NCI-H69 (cell line): ENCODE measurements at regions not wholly inside any gene's neighbourhood (a gene's known extent, or its start where the extent isn't known, plus 50 kb on each side); places are given as distances from the start of the nearest gene placed in this dataset.

Experiments used
- DNase-seq: peaks from one replicate; lab custom pipeline; 2025; lab: John Stamatoyannopoulos, UW

DNA sequence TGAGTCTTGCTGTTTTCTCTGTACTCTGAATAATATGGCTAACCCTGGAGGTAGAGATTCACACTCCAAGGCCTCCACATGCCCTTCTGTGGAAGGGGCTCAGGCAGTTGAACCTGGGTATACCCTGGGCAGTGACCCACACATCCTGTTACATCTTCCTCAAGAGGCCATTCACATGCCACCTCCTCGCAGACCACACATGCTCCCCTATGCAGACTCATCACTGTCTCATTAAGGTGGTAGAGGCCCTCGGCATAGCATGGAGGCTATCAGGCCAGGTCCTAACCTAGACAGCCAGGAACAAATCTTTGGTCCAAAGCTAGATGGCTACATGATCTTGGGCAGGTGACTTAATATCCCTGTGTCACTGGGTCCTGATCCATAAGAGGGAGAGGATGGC, 363.9 kb upstream of the ZNF507 start:
- no peak for DNase-seq

DNA sequence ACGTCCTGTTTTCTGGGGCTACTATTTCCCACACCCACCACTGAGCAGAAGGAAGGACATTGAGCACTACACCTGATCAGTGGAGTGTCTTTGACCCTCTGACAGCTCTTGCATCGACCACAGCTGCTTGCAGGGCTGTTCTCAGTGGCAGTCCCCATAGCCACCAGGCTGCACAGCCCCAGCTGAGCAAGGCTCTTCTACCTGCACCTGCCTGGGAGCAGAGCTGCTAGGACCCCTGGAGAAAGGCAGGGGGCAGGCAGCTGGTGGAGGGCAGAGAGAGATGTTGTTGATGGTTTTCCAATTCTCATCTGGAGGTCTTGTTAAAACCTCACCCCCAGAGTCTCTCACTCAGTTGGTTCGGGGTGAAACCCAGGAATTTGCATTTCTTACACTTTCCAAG, 361.8 kb upstream of the ZNF507 start:
- no peak for DNase-seq

DNA sequence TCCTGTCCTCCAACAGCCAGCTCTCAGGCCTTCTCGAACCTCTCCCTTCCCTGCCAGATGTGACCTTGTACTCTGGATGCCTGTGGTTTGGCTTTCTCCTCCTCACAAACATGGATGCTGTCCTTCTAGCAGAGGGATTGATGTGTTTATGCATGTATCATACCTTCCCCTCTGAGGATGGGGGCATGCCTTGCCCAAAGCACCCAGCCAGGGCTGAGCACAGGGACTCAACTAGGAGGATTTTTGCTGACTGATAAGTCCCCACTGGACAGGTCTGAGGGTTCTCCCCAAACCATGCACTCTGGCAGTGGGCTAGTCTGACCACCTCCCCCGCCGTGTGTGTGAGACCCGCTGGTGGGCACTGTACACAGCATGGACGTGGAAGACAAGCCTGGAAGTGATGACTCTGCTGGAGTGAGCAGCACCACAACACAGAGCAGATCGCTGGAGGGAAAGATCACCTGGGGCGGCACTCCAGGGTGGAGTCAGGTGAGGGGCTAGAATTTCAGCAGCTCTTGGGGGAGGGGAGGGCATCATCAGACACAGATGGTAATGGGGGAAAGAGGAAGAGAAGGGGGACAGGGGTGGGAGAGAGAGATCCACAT, 360.3 kb upstream of the ZNF507 start:
- no peak for DNase-seq

DNA sequence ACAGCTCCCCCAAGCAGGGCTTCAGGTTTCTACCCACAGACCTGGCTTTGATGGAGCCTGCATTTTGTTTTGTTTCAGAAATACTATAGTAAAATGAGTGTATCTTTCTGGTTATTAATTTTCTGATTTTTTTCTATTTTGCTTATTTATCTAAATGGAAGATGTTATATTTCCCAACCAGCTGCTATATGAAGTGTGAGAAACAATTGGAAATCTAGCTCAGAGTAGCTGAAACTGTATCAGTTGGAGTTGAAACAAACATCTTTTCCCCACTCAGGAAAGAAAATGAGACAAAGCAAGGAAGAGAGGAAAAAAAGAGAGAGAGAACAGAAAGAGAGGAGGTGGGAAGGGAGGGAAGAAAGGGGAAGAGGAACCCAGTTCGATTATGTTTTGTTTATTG, 358.5 kb upstream of the ZNF507 start:
- no peak for DNase-seq

DNA sequence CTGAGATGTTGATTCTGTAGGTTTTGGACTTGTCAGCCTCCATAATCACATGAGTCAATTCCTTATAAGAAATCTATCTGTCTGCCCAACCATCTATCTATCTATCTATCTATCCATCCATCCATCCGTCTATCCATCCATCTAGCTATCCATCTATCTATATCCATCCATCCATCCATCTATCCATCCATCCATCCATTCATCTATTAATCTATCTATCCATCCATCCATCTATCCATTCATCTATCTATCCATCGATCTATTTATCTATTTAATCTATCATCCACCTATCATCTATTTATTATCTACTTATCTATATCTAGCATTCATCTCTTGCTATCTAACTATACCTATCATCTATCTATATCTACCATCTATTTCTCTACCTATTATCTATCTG, 357.2 kb upstream of the ZNF507 start:
- no peak for DNase-seq

DNA sequence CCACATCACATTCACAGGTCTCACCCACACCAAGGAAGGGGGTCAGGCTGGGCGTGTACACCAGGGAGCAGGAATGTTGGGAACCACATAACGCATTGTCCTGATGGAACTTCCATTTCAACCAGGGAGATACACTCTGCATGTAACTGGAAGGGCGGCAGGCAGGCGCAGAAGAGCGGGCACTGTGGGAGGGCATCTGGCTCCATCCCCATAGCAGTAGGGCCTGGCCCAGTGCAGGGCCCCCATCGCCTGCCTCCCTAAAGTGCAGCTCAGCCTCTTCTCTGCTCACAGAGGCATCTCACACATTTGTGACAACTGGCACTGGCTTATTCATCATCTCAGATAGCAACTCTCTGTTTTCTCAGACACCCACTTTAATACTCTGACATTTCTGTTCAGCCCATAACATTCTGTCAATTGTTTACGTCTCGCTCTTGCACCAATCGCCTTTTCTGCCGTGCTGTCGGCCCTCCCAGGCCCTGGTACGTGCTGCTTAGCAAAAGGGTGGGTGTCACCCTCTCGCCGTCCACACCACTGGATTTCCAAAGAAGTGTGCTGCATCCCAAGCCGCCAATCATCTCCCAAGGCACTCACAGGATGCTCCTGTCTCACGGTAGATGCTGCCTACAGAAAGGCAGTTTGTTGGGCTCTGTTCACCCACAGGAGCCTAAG, 353.3 kb upstream of the ZNF507 start:
- no peak for DNase-seq

DNA sequence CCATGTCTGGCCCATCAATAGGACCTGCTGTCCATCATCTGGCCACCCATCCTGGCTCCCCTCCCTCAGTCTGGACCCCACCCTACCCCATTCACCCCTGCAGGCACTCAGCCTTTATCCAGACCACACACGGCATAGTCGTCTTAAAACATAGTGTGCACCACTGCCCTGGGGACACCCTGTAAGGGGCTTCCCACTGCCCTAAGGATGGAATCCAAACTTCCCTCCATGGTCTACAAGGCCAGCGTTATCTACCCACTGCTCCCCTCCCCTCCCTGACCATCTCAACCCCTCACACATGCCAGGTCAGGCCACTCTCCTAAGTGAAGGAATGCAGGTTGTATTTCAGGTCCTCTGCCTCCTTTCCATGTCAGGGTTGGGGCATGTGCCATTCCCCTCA, 352.7 kb upstream of the ZNF507 start:
- no peak for DNase-seq

DNA sequence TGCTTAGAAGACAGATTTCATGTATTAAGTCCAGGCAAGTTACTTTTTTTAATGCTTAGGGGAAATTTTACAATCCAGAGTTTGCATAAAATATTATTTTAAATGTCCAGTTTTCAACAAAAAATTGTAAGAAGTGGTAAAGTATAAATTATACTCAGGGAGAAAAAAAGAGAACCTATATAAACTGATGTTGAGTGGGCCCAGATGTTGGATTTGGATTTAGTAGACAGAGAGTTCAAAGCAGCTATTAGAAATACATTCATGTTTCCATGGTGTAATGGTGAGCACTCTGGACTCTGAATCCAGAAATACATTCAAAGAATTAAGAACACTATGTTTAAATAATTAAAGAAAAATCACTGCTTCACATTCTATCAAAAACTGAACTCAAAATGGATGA, 349.9 kb upstream of the ZNF507 start:
- no peak for DNase-seq

DNA sequence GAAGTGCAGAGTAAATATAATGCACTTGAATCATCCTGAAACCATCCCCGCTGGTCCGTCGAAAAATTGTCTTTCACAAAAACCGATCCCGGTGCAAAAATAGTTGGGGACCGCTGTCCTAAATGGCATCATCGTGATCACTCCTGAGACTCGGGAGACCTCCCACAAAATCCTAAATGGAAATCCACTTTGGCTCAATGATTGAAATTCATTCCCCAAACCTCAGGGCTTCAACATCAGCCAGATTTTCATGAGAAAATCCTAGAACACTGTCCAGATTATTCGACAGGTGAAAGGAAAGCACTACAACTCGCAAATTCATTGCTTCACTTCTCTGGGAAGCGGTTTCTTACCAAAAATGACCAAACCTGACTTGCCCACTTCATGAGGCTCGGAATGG, 335.3 kb upstream of the ZNF507 start:
- no peak for DNase-seq

DNA sequence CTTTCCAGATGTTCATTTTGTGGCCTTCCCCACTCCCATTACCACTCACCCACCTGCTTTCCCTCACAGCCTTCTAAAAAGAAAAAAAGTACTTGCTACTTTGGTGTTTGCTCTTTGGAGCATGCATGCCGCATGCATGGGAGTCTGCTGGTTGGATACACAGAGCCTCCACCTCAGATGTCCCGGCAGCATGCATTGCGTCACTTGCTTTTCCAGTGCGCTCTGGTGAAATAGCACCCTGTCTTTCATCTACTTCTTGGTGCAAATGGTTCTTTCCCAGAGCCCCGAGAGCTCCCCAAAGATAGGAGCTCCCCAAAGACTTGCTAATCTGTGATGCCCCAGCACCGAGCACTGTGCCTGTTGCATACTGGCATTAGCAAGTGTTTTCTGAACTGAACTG, 333.2 kb upstream of the ZNF507 start:
- no peak for DNase-seq

DNA sequence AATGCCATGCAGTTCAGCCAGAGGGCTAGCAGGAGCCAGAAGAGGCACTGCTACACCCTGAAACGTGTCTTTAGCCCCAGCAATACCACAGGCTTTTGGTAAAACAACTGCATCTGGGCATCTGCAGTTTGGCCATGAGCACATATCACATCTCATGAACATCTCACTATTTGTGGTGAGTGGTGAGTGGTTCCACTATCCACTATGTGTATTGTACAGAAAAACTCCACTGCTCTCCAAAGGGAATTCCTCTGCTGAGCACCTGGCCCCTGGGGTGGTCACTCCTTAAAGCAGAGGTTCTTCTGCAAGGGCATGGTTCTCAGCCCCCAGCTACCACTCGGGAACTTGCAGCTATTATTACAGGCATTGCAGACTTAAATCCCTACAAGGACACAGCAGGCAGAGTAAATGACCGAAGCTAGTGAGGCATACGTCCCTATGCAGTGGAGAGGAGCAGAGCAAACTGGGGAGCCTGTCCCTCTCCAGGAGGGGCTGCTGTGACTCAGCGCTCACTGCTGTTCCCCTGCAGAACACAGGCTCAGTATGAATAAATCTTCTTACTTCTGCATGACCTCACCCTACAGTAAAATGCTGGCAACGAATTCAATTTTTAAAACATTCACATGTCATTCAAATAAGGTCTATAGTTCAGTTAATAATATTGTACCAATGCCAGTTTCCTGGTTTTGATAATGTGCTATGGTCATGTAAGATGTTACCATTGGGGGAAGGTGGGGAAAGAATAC, 332.4 kb upstream of the ZNF507 start:
- no peak for DNase-seq

DNA sequence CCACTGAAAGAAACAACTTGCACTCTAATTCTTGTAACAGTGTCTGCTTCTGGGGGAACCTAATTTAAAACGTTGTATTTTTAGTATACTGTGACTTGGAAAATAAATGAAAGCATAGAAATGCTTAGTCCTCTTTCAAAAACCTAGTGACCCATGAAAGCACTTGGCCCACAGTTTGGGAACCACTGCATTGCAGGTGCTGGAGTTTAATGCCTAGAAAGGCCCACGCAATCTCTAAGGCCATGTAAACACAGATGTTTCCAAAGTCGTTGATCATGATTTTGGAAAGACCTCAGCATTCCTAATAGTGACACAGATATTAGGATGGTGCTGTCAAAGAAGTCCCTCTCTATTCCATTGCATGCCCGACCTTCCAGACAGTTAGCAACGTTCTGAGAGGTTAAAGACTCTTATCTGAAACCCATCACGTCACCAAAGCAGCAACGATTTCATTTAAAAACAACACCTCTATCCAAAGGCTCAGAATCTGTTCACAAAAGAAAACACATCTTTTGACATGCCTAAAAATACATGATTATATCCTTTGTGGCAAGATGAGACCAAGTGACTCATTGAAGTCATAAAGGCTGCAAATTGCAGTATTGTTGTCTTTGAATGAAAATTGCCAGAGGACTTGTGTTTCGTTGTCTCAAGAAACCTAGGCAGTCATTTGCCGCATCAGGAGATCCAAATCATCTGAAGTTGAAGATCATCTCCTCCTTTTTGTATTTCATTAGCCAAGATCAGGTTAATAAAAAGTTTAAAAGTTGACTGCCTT, 328.0 kb upstream of the ZNF507 start:
- no peak for DNase-seq

DNA sequence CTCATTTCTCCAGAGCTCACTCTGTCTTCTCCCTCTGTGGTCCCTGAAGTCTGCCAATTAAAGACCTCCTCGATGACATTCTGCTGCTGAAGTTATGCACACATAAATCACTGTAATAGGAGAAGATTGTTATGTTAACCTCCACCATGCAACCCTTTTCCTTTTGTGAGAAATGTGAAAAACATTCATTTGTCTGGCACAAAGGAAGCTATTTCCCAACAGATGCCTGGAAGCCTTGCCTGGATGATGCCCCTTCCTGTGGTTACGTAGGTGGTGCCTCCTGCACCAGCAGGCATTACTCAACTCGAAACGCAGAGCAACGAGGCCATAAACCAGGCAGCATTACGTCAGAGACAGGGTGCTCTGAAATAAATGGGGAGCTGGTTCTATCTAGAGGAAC, 327.4 kb upstream of the ZNF507 start:
- DNase-seq = no peak

DNA sequence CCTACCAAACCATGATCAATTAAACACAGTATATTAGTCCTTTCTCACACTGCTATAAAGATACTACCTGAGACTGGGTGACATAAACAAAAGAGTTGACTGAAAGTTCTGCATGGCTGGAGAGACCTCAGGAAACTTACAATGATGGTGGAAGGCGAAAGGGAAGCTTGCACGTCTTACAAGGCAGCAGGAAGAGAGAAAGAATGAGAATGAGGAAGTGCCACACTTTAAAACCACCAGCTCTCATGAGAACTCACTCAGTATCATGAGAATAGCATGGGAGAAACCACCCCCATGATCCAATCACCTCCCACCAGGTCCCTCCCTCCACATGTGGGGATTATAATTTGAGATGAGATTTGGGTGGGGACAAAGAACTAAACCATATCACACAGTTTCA, 324.9 kb upstream of the ZNF507 start:
- DNase-seq = no peak

DNA sequence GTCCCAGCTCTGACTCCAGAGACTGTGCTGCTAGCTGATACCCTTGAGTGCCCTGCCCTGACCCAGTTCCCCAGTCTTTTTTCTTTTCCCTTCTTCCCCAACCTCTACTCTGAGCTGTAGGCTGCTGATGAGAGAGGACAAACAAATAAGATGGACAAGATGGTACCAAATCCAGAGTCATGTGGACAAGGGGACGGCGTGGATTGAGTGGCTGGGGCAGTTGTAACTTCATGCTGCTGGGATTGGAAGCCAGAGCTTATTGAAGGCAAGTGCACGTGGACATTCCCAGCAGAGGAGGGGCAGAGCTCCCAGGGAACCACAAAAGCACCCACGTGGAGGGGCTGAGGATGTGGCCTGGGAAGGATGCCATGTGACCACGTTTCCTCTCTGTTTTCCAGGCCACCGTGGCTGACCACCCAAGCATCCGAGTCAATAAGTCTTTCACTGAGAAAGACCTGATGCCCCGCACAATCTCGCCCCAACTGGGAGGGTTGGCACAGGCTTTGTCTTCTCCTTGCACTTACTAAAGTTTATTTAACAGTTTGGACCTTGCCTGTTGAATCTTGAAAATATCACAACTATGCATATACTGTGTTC, 323.3 kb upstream of the ZNF507 start:
- DNase-seq = no peak

DNA sequence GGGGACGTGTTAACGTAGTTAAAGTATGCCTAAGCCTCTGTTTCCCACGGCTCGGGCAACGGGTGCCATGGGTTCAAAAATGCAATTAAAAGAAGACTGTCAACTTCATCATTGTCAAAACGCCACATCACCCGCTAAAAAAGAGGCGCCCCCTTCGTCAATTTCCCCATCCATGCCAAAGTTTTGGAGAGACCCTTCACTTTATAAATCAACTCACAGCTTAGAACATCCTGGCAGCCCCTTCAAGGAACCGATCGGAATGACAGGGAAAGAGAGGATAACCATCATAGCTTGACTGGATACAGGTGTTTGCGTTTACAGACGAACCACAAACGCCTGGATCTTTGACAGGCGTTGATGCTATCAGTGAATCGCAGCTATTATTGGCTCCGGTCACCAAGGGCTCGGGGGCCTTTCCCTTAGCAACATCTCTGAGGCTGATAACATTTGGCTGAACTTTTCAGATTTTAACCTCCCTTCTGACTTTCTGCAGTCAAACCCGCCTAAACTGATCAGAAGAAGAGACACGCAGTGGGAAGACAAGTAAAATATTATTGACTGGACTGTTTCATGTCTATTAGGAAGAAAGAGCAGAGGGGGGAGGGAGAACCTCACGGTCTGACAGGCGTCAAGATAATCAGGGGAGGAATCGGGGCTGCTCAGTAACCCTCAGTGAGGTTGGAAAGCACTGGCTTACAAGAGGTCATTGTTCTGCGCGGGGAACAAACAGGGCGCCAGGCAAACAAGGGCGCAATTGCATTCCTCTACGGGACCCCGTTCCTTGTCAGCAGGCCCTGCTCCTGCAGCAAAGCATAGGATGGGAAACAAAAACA, 322.5 kb upstream of the ZNF507 start:
- DNase-seq = no peak

DNA sequence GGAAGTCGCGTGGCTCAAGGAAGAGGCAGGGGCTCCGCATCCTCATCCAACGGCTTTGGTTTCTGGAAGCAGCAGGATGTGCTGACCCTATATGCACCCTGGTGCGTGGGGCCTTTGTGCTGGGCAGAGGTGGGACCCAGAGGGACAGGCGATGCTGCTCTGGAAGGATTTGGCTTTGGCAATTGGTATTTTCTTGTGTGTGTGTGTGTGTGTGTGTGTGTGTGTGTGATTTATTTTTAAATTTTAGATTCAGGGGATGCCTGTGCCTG, 321.9 kb upstream of the ZNF507 start:
- DNase-seq = no peak

DNA sequence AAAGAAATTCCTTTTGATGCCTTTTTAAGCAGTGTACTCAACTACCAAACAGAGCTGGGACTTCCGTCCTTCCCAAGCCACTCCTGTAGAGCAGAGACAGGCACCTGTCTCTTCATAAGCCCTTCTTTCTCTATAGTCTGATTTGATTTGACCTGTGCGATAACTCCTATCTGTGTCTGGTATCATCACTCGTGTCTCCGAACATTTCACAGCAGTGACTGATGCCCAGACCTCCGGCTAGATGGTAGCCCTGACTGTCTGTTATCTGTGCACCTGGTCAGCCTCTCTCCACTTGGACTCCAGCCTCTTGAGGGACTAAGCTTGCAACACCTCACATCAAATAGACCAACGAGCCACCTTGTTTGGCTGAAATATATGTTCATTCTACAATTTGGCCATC, 316.2 kb upstream of the ZNF507 start:
- no peak for DNase-seq

DNA sequence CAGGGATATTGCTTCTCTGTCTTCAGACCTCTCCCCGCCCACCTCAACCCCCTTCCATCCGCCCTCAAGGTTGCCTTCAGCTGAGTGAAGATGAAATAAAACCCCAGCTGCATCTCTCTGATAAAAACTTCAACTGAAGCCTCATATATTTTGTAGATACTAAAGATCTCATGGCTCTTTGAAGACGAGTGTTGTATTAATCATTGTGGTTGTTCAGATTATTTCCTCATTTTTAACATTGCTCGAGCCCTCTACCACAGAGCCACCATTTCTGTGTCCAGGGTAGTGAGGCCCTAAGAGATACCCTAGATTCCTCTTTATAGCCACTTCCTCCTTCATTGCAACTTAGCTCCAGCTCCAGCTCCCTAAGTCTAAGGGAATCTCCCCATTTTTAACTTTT, 312.8 kb upstream of the ZNF507 start:
- no peak for DNase-seq

DNA sequence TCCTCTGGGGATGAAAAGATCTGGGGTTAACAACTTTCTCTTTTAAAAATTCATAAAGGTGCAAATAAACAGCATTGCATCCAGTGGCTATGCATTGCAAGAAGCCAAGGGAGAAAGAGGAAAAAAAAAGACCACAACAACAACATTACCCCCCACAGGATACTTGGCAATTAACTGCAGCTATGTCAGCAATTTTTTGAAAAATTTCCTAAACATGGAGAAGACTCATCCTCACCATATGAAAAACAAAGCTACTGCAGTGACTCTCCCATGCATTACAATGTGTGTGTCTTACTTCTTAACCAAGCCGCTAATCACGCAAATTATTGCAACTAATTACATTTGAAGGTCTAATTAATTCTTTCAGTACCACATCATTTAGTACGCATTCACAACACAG, 309.8 kb upstream of the ZNF507 start:
- DNase-seq = no peak

DNA sequence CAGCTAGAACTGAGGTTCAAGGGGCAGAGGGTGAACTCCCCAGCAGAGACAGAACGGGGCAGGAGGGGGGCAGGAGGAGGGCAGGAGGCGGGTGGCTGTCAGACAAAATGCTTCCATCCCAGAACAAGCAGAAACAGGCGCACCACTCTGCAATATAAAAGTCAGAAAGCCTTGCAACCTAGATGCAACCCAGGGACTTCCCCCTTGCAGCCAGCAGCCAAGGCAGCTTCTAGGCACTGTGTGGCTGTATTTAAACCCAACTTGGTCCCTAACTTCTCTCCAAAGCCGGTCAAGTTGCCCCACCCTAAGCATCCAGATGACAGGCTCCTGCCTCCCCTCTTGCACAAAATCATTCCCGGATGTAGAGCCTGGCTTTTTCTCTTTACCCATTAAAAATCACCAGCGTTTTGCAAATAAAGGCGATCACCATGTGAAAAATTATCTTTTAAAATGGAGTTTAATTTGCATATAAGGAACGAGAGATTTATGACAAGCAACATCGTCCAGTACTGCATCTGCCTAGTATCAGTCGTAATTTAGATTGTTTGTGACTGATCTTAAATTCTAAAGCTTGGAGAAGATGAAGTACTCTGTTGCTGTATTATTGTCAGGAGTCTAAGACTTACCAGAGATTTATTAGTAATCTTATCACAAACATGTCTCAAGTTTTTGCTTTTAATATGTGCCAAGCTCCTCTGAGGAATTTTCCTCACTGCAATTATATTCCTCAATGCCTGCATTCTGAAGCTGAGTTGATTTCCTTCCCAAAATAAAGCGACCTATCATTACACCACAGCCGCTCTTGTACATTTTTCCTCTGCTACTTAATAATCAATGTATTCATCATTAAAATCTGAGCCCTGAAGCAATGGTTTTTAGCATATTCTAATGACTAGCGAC, 307.1 kb upstream of the ZNF507 start:
- DNase-seq = no peak
